ENCODE measurements at regions not wholly inside any gene's neighbourhood (a gene's known extent, or its start where the extent isn't known, plus 50 kb on each side); places are given as distances from the start of the nearest gene placed in this dataset.
"Not testable (repeated sequence)": the region's sequence is repeated elsewhere in the genome, so short reads cannot be mapped to it uniquely, and the experiment has no call there.

- POLR2A ChIA-PET: no interaction called here
- H3K9me3 Mint-ChIP-seq: peaks cover 1% of the 10 kb centered on the region
- H3K27me3 Mint-ChIP-seq: no peaks in the 10 kb centered on the region
- no peak overlapping the region for H3K27ac Mint-ChIP-seq
- H3K4me1 Mint-ChIP-seq (ENCODE audit: low read depth): no peaks in the 10 kb centered on the region
- ATAC-seq: peak; percentile 20
- DNase-seq: peak; percentile 2
- intact Hi-C loops (cut with micrococcal nuclease): no loop called here
- no peak overlapping the region for H3K4me3 Mint-ChIP-seq
- H3K36me3 Mint-ChIP-seq (ENCODE audit: low read depth): no peaks in the 10 kb centered on the region
- TF ChIP-seq CTCF (IDR thresholded peaks at IDR 0.05): no peak
- CTCF ChIA-PET: no interaction called here
Observed at GRCh38 chrX:66833426-66833825, 194.5 kb upstream of the EDA2R start.

GRCh38 chrX:66815227-66815626 is 176.3 kb upstream of the EDA2R start:
- Mint-ChIP-seq H3K4me3 (no peak overlapping the region), H3K27me3 (no peaks in the 10 kb centered on the region), H3K9me3 (peaks cover 1% of the 10 kb centered on the region), H3K4me1 (ENCODE audit: low read depth) (no peaks in the 10 kb centered on the region), H3K36me3 (ENCODE audit: low read depth) (no peaks in the 10 kb centered on the region), H3K27ac (no peak overlapping the region)
- intact Hi-C loops (cut with micrococcal nuclease): no loop called here
- TF ChIP-seq CTCF (IDR thresholded peaks at IDR 0.05): no peak
- no peak for DNase-seq
- ChIA-PET POLR2A (no interaction called here), CTCF (no interaction called here)
- no peak for ATAC-seq

- POLR2A ChIA-PET; ATAC-seq; H3K27me3 Mint-ChIP-seq; H3K27ac Mint-ChIP-seq; H3K4me3 Mint-ChIP-seq; intact Hi-C loops (cut with micrococcal nuclease); CTCF ChIA-PET; H3K9me3 Mint-ChIP-seq; DNase-seq; H3K4me1 Mint-ChIP-seq (ENCODE audit: low read depth); H3K36me3 Mint-ChIP-seq (ENCODE audit: low read depth): not testable (repeated sequence)
Observed at GRCh38 chrX:66794514-66794913, 155.6 kb upstream of the EDA2R start.

GRCh38 chrX:66766318-66766717 is 127.4 kb upstream of the EDA2R start:
- H3K4me3 Mint-ChIP-seq: no peak overlapping the region
- DNase-seq (no peak), ATAC-seq (no peak)
- intact Hi-C loops (cut with micrococcal nuclease): no loop called here
- ChIA-PET POLR2A (no interaction called here), CTCF (no interaction called here)
- H3K9me3 Mint-ChIP-seq: no peaks in the 10 kb centered on the region
- H3K27ac Mint-ChIP-seq: no peak overlapping the region
- no peaks in the 10 kb centered on the region for H3K4me1 Mint-ChIP-seq (ENCODE audit: low read depth)
- H3K27me3 Mint-ChIP-seq: no peaks in the 10 kb centered on the region
- no peaks in the 10 kb centered on the region for H3K36me3 Mint-ChIP-seq (ENCODE audit: low read depth)
- TF ChIP-seq CTCF (IDR thresholded peaks at IDR 0.05): no peak

GRCh38 chrX:66760651-66761050 is 121.8 kb upstream of the EDA2R start:
- Mint-ChIP-seq H3K36me3 (ENCODE audit: low read depth) (no peaks in the 10 kb centered on the region), H3K4me1 (ENCODE audit: low read depth) (no peaks in the 10 kb centered on the region), H3K4me3 (no peak overlapping the region), H3K9me3 (no peaks in the 10 kb centered on the region), H3K27me3 (no peaks in the 10 kb centered on the region), H3K27ac (no peak overlapping the region)
- intact Hi-C loops (cut with micrococcal nuclease): no loop called here
- POLR2A ChIA-PET: no interaction called here
- no peak for TF ChIP-seq CTCF (IDR thresholded peaks at IDR 0.05)
- DNase-seq (no peak), ATAC-seq (no peak)
- CTCF ChIA-PET: no interaction called here

- Mint-ChIP-seq H3K4me1 (ENCODE audit: low read depth) (no peaks in the 10 kb centered on the region), H3K36me3 (ENCODE audit: low read depth) (no peaks in the 10 kb centered on the region), H3K4me3 (no peak overlapping the region), H3K9me3 (no peaks in the 10 kb centered on the region), H3K27me3 (no peaks in the 10 kb centered on the region), H3K27ac (no peak overlapping the region)
- intact Hi-C loops (cut with micrococcal nuclease): no loop called here
- no peak for ATAC-seq
- TF ChIP-seq CTCF (IDR thresholded peaks at IDR 0.05): no peak
- POLR2A ChIA-PET: no interaction called here
- CTCF ChIA-PET: interaction anchor here (0.7 kb wide), 1 partner anchor 28 kb away, joined by 4 read pairs; no protein-coding TSS in a partner anchor
- no peak for DNase-seq
Observed at GRCh38 chrX:66756717-66757116, 117.8 kb upstream of the EDA2R start.
